LNCaP clone FGC (cell line): ENCODE measurements at regions not wholly inside any gene's neighbourhood (a gene's known extent, or its start where the extent isn't known, plus 50 kb on each side); places are given as distances from the start of the nearest gene placed in this dataset.
"Not testable (repeated sequence)": the region's sequence is repeated elsewhere in the genome, so short reads cannot be mapped to it uniquely, and the experiment has no call there.

Experiments used
- DNase-seq: peaks from one replicate; pipeline ENCODE4 v3.0.0-alpha.2; 2011; ENCODE audit warnings: low read depth
- H3K4me3 ChIP-seq: 2 replicates; pipeline ENCODE4 v1.5.1; 2011; ENCODE audit warnings: mild to moderate bottlenecking, low read depth, low read length, control low read depth
- CTCF ChIP-seq: IDR thresholded peaks from 2 replicates; pipeline ENCODE4 v1.5.1; 2012; ENCODE audit warnings: mild to moderate bottlenecking; ENCODE audit not compliant: control insufficient read depth, insufficient read depth; ENCODE audit errors: extremely low read depth

DNA sequence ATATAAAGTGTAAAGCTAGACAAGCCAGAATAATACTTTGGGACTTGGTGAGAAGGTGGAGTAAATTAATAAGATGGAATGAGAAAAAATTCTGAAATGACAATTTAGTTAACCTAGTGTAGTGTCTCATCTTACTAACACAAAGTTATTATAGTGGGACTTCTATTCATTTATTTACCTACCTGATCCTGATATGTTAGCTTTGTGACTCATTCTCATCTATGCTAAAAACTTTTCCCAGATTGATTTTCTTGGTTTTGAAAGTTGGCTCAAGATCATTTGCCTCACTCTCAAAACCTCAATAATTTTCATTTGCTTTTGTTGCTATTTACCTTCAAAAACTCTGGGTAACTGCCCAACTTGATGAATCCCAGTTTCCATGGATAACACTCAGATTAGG, 698.6 kb downstream of the SH3BGRL start:
- no peak overlapping the region for H3K4me3 ChIP-seq
- no peak for TF ChIP-seq CTCF
- DNase-seq, result no peak

DNA sequence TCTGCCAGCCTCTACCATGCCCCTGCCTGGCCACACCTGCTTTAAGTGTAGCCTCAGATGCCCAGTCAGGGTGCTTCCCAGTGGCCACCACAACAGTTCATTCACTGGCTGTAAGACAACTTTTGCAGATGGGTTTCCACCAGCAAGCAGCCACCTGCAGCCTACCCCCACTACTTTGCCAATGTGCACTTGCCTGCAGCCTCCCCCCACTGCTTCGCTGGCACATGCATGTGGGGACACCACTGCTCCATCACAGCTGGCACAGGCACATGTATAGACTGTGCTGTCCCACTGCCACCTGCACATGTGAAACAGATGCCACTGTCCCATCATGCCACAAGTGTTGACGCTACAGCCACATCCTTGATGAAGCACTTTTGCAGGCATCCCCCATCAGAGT, 723.9 kb downstream of the SH3BGRL start:
- TF ChIP-seq CTCF, result no peak
- DNase-seq, result no peak
- H3K4me3 ChIP-seq, result no peak overlapping the region

DNA sequence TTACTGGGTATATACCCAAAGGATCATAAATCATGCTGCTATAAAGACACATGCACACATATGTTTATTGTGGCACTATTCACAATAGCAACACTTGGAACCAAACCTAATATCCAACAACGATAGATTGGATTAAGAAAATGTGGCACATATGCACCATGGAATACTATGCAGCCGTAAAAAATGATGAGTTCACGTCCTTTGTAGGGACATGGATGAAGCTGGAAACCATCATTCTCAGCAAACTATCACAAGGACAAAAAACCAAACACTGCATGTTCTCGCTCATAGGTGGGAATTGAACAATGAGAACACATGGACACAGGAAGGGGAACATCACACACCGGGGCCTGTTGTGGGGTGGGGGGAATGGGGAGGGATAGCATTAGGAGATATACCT, 744.0 kb downstream of the SH3BGRL start:
- not testable (repeated sequence) for DNase-seq, H3K4me3 ChIP-seq

DNA sequence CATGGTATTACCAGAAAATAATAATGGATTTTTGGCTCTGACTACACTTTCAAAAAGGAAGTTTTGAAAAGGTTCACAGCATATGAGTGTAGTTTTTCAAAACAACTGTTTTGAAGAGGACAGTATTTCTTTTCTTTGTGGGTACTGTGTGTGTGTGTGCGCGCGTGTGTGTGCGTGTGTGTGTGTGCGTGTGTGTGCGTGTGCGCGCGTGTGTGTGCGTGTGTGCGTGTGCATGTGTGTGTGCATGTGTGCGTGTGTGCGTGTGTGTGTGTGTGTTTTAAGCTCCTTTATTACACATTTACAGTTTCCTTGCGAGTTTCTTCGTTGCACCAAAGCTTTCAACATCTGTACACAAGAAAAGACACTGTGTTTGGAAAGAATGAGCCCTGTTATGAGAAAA, 755.4 kb downstream of the SH3BGRL start:
- no peak overlapping the region for H3K4me3 ChIP-seq
- no peak for TF ChIP-seq CTCF
- no peak for DNase-seq

GRCh38 chrX:81957900-81958545, 756.1 kb downstream of the SH3BGRL start:
- no peak overlapping the region for H3K4me3 ChIP-seq
- peak; percentile 2 for DNase-seq
- TF ChIP-seq CTCF, result peak; percentile 51

DNA sequence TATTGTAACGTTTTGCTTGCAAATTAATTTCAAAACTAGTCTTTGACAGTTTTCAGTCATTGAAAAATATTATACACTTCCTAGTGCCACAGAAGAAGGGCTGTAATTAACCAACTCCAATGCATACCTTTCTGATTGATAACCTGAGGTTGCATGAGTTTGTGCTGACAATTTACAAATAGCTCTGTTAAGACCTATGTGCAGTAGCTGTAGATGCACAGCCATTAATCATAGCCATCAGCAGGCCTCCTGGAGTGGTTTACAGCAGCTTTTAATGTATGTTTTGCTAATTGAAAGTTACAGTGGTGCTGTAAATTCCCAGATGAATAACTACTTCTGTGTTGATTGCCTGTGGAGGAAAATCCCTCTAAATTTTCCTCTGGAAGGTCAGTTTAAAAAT, 758.1 kb downstream of the SH3BGRL start:
- H3K4me3 ChIP-seq, result no peak overlapping the region
- TF ChIP-seq CTCF, result no peak
- DNase-seq, result no peak

- H3K4me3 ChIP-seq, DNase-seq: not testable (repeated sequence)
Measured at GRCh38 chrX:81974413-81974812, 772.5 kb downstream of the SH3BGRL start.

DNA sequence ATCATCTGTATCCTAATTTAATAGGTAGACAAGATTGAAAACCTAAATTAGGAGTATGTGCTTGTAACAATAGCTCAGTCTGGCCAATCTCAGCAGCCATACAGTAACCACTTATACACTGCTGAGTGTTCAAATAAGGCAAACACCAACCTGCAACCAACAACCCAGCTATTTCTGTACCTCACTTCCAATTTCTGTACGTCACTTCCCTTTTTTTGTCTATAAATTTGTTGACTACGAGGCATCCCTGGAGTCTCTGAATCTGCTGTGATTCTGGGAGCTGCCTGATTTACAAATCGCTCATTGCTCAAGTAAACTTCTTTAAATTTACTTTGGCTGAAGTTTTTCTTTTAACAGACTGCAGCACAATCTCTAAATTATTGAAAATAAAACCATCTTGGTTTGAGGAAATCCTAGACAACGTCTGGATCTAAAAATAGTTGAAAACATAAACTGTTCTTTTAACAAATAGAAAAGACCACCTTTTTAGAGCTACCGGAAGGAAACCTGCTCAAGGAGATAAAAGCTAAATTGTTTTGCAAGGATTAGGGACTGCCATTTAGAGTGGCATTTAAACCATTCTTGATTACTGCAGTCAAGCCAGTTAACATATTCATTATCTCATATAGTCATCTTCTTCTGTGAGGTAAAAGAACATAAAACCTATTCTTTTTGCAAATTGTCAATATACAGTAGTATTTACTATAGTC, 778.1 kb downstream of the SH3BGRL start:
- no peak overlapping the region for H3K4me3 ChIP-seq
- DNase-seq, result no peak
- TF ChIP-seq CTCF, result no peak

- DNase-seq, H3K4me3 ChIP-seq: not testable (repeated sequence)
Measured at GRCh38 chrX:81987217-81987616, 785.3 kb downstream of the SH3BGRL start.
